Neural cell (in vitro differentiated cells): ENCODE measurements at regions not wholly inside any gene's neighbourhood (a gene's known extent, or its start where the extent isn't known, plus 50 kb on each side); places are given as distances from the start of the nearest gene placed in this dataset.
"Not testable (repeated sequence)": the region's sequence is repeated elsewhere in the genome, so short reads cannot be mapped to it uniquely, and the experiment has no call there.

Source experiments
- H2AFZ ChIP-seq: fragments of 200-600, 300-800 bp; sonication (generic), shearing (Covaris generic); 2 replicates; pipeline ENCODE4 v1.6.0; 2014; ENCODE audit warnings: low read depth, mild to moderate bottlenecking, antibody characterized with exemption, low read length, moderate library complexity
- H3F3A ChIP-seq: fragments of 200-600 bp; shearing (Covaris generic); 2 replicates; pipeline ENCODE4 v1.6.1; 2016; ENCODE audit warnings: mild to moderate bottlenecking, moderate library complexity, mixed read lengths, antibody characterized with exemption, low read length; ENCODE audit not compliant: insufficient read depth, poor library complexity, severe bottlenecking
- H3K27ac ChIP-seq: fragments of 200-600, 300-800 bp; sonication (generic), shearing (Covaris generic); 2 replicates; pipeline ENCODE4 v1.5.1; 2014; ENCODE audit warnings: mild to moderate bottlenecking, low read length, moderate library complexity
- H3K27me3 ChIP-seq: fragments of 300-800, 200-600 bp; sonication (generic), shearing (Covaris generic); 2 replicates; pipeline ENCODE4 v1.6.0; 2014; ENCODE audit warnings: mild to moderate bottlenecking, low read depth, low read length, moderate library complexity; ENCODE audit not compliant: insufficient read depth
- H3K36me3 ChIP-seq: fragments of 300-800, 200-600 bp; sonication (generic), shearing (Covaris generic); 2 replicates; pipeline ENCODE4 v1.5.1; 2014; ENCODE audit warnings: mild to moderate bottlenecking, antibody characterized with exemption, low read length, moderate library complexity; ENCODE audit not compliant: insufficient read depth
- H3K4me2 ChIP-seq: fragments of 300-800, 200-600 bp; sonication (generic), shearing (Covaris generic); 2 replicates; pipeline ENCODE4 v1.6.0; 2014; ENCODE audit warnings: mild to moderate bottlenecking, low read length
- H3K4me3 ChIP-seq: fragments of 300-800, 200-600 bp; sonication (generic), shearing (Covaris generic); 2 replicates; pipeline ENCODE4 v1.5.1; 2014; ENCODE audit warnings: mild to moderate bottlenecking, low read length, moderate library complexity
- H3K79me2 ChIP-seq: fragments of 200-600 bp; shearing (Covaris generic); replicated peaks from 2 replicates; pipeline ENCODE4 v1.6.0; 2014; ENCODE audit warnings: mild to moderate bottlenecking, low read length, moderate library complexity; ENCODE audit not compliant: insufficient read depth
- H3K9ac ChIP-seq: fragments of 300-800, 200-600 bp; sonication (generic), shearing (Covaris generic); 2 replicates; pipeline ENCODE4 v1.6.1; 2016; ENCODE audit warnings: mild to moderate bottlenecking, low read length, mixed read lengths
- H3K9me2 ChIP-seq: fragments of 200-600 bp; shearing (Covaris generic); 2 replicates; pipeline ENCODE4 v1.6.1; 2016; ENCODE audit warnings: mild to moderate bottlenecking, low read length, mixed read lengths; ENCODE audit not compliant: insufficient read depth
- H3K9me3 ChIP-seq: fragments of 200-600, 300-800 bp; sonication (generic), shearing (Covaris generic); 2 replicates; pipeline ENCODE4 v1.6.1; 2016; ENCODE audit warnings: mild to moderate bottlenecking, mixed run types, low read length, moderate library complexity, mixed read lengths
- H4K20me1 ChIP-seq: fragments of 200-600 bp; shearing (Covaris generic); 2 replicates; pipeline ENCODE4 v1.6.1; 2016; ENCODE audit warnings: mild to moderate bottlenecking, mixed run types; ENCODE audit not compliant: insufficient read depth
- EP300 ChIP-seq: fragments of 450-650 bp; conservative IDR thresholded peaks from 2 replicates; pipeline ENCODE4 v1.6.1; 2014; ENCODE audit warnings: antibody characterized with exemption, mild to moderate bottlenecking, moderate library complexity; ENCODE audit not compliant: poor library complexity, severe bottlenecking
- EZH2 ChIP-seq: fragments of 200-600, 300-800 bp; shearing (Covaris generic), sonication (generic); IDR thresholded peaks from 2 replicates; pipeline ENCODE4 v1.6.1; 2014; ENCODE audit warnings: antibody characterized with exemption, low read length, borderline replicate concordance, mild to moderate bottlenecking; ENCODE audit not compliant: insufficient read depth, poor library complexity, severe bottlenecking
- MXI1 ChIP-seq: fragments of 450-650 bp; conservative IDR thresholded peaks from 2 replicates; pipeline ENCODE4 v1.6.1; 2014; ENCODE audit warnings: antibody characterized with exemption, mild to moderate bottlenecking; ENCODE audit not compliant: poor library complexity, severe bottlenecking
- POLR2AphosphoS5 ChIP-seq: IDR thresholded peaks from 2 replicates; pipeline ENCODE4 v1.6.1; 2012
- RAD21 ChIP-seq: fragments of 450-650 bp; conservative IDR thresholded peaks from 2 replicates; pipeline ENCODE4 v1.6.1; 2014; ENCODE audit warnings: antibody characterized with exemption, mild to moderate bottlenecking, moderate library complexity
- SMC3 ChIP-seq: fragments of 450-650 bp; conservative IDR thresholded peaks from 2 replicates; pipeline ENCODE4 v1.6.1; 2014; ENCODE audit warnings: antibody characterized with exemption, mild to moderate bottlenecking, moderate library complexity; ENCODE audit not compliant: poor library complexity
- TAF1 ChIP-seq: IDR thresholded peaks from 2 replicates; pipeline ENCODE4 v1.6.1; 2012; ENCODE audit warnings: low read depth
- TF ChIP-seq, protein P1 (sequence below): IDR thresholded peaks from 2 replicates; pipeline ENCODE4 v1.6.1; 2012; ENCODE audit warnings: borderline replicate concordance
- TF ChIP-seq, protein P2 (sequence below): fragments of 450-650 bp; IDR thresholded peaks from 2 replicates; pipeline ENCODE4 v1.5.1; 2014; ENCODE audit warnings: antibody characterized with exemption, mild to moderate bottlenecking, moderate library complexity; ENCODE audit not compliant: poor library complexity, severe bottlenecking

DNA sequence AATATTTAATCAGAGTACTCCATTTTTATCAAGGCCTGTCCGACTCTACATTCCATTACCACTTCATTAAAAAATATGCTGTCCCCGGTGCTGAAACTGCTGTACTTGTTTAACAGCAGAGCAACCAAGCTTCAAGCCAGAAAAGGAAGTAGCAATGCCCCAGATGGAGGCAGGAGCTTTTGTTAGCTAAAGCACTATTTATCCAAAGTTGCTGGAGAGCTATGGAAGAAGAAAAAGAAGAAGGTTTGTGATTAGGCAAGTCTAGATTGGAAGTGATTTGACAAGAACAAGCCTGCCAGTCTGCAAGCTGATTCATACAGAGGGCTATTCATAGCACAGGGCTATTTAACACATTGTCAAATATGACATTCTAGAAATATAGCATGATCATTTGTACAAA is 160.9 kb upstream of the SPTLC3 start:
- Histone ChIP-seq H3K4me2 (no peak overlapping the region), H3K9me2 (no peaks in the 10 kb centered on the region), H3K9ac (no peak overlapping the region), H3K79me2 (no peaks in the 10 kb centered on the region), H4K20me1 (no peaks in the 10 kb centered on the region), H3K36me3 (no peaks in the 10 kb centered on the region), H2AFZ (no peak overlapping the region), H3K27ac (no peak overlapping the region), H3F3A (no peaks in the 10 kb centered on the region), H3K4me3 (no peak overlapping the region), H3K9me3 (no peaks in the 10 kb centered on the region), H3K27me3 (no peaks in the 10 kb centered on the region)
- TF ChIP-seq MXI1: no peak
- TF ChIP-seq EP300: peak; percentile 56

DNA sequence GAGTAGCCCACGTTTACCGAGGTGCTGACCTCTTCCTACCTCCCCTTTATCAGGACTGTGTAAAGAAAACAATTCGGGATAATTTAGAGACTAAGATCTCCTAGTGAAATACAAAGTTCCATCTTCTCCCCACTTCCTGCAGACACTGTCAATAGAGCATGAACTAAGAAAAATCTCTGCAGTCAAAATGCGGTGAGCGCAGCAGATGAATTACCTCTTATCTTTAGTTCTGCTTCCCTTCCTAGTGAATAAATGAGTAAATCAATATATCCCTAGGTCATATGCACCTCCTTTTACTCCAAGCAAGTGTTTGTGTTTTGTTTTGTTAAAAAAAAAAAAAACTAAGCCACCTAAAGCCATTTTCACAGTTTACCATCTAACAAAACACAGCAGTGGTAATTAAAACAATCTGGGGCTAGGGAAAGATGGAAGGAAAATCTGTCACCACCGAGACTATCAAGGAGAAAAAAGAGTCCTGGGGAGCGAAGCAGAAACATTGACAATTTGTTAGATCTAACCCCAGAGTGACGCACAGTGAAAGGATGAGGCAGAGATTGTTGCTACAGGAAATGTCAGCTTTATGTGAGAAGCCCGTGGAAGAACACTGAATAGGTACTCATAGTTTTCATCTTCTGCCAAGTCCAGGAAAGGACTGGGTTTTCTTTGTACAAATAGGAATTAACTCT is 159.4 kb upstream of the SPTLC3 start:
- peak overlapping the region; percentile 37 for H3K27ac ChIP-seq
- no peak overlapping the region for H3K9ac ChIP-seq
- H3K27me3 ChIP-seq: no peaks in the 10 kb centered on the region
- peak overlapping the region; percentile 45 for H3K4me2 ChIP-seq
- H3K36me3 ChIP-seq: no peaks in the 10 kb centered on the region
- no peaks in the 10 kb centered on the region for H3F3A ChIP-seq
- no peaks in the 10 kb centered on the region for H3K9me2 ChIP-seq
- no peaks in the 10 kb centered on the region for H3K9me3 ChIP-seq
- no peaks in the 10 kb centered on the region for H4K20me1 ChIP-seq
- no peaks in the 10 kb centered on the region for H3K79me2 ChIP-seq
- TF ChIP-seq EZH2 (no peak), POLR2AphosphoS5 (peak; percentile 28), TAF1 (no peak), SMC3 (no peak), EP300 (peak; percentile 51)
- H2AFZ ChIP-seq: no peak overlapping the region
- peak overlapping the region; percentile 34 for H3K4me3 ChIP-seq

DNA sequence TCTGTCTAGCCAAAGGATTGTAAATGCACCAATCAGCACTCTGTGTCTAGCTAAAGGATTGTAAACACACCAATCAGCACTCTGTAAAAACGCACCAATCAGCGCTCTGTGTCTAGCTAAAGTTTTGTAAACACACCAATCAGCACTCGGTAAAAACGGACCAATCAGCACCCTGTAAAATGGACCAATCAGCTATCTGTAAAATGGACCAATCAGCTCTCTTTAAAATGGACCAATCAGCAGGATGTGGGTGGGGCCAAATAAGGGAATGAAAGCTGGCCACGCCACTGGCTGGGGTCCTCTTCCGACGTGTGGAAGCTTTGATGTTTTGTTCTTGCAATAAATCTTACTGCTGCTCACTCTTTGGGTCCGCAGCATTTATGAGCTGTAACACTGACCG is 151.1 kb upstream of the SPTLC3 start:
- not testable (repeated sequence) for H2AFZ ChIP-seq, H3K36me3 ChIP-seq, H3K4me2 ChIP-seq, H3F3A ChIP-seq, H3K4me3 ChIP-seq, H3K9me3 ChIP-seq, H3K9me2 ChIP-seq, H3K27me3 ChIP-seq, H3K79me2 ChIP-seq, H3K27ac ChIP-seq, H3K9ac ChIP-seq, H4K20me1 ChIP-seq

DNA sequence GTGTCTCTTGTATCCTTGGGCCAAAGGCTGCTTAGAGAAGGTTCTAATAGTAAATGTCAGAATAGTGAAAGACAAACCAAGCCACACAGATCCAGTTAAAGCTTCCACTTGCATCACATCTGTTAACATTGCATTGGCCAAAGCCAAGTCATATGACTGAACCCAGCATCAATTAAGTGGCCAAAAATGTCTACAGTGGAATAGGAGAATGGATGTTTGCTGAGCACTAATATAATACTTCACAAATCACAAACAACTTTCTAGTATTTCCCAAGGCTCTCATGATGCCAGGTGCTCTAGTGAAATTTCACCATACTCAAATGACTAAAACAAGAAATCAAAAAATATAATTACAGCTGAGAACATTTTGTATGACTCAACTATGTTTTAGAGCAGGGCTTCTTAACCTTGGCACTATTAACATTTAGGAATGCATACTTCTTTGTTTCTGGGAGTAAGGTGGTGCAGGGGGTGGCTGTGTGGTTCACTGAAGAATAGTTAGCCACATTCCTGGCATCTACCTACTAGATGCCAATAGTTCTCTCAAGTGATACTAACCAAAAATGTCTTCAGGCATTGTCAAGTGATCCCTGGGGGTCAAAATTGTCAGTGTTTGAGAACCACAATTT is 148.0 kb upstream of the SPTLC3 start:
- TF ChIP-seq, protein P1, sequence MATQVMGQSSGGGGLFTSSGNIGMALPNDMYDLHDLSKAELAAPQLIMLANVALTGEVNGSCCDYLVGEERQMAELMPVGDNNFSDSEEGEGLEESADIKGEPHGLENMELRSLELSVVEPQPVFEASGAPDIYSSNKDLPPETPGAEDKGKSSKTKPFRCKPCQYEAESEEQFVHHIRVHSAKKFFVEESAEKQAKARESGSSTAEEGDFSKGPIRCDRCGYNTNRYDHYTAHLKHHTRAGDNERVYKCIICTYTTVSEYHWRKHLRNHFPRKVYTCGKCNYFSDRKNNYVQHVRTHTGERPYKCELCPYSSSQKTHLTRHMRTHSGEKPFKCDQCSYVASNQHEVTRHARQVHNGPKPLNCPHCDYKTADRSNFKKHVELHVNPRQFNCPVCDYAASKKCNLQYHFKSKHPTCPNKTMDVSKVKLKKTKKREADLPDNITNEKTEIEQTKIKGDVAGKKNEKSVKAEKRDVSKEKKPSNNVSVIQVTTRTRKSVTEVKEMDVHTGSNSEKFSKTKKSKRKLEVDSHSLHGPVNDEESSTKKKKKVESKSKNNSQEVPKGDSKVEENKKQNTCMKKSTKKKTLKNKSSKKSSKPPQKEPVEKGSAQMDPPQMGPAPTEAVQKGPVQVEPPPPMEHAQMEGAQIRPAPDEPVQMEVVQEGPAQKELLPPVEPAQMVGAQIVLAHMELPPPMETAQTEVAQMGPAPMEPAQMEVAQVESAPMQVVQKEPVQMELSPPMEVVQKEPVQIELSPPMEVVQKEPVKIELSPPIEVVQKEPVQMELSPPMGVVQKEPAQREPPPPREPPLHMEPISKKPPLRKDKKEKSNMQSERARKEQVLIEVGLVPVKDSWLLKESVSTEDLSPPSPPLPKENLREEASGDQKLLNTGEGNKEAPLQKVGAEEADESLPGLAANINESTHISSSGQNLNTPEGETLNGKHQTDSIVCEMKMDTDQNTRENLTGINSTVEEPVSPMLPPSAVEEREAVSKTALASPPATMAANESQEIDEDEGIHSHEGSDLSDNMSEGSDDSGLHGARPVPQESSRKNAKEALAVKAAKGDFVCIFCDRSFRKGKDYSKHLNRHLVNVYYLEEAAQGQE: no peak
- TF ChIP-seq TAF1 (no peak), EZH2 (no peak), SMC3 (no peak), EP300 (no peak), POLR2AphosphoS5 (no peak), MXI1 (no peak), RAD21 (no peak)
- TF ChIP-seq, protein P2, sequence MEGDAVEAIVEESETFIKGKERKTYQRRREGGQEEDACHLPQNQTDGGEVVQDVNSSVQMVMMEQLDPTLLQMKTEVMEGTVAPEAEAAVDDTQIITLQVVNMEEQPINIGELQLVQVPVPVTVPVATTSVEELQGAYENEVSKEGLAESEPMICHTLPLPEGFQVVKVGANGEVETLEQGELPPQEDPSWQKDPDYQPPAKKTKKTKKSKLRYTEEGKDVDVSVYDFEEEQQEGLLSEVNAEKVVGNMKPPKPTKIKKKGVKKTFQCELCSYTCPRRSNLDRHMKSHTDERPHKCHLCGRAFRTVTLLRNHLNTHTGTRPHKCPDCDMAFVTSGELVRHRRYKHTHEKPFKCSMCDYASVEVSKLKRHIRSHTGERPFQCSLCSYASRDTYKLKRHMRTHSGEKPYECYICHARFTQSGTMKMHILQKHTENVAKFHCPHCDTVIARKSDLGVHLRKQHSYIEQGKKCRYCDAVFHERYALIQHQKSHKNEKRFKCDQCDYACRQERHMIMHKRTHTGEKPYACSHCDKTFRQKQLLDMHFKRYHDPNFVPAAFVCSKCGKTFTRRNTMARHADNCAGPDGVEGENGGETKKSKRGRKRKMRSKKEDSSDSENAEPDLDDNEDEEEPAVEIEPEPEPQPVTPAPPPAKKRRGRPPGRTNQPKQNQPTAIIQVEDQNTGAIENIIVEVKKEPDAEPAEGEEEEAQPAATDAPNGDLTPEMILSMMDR: no peak
- H3F3A ChIP-seq: no peaks in the 10 kb centered on the region
- no peak overlapping the region for H3K9ac ChIP-seq
- no peak overlapping the region for H3K4me2 ChIP-seq
- no peak overlapping the region for H3K4me3 ChIP-seq
- no peaks in the 10 kb centered on the region for H3K9me2 ChIP-seq
- H3K36me3 ChIP-seq: no peaks in the 10 kb centered on the region
- no peaks in the 10 kb centered on the region for H3K79me2 ChIP-seq
- H2AFZ ChIP-seq: no peak overlapping the region
- H3K27me3 ChIP-seq: no peaks in the 10 kb centered on the region
- no peaks in the 10 kb centered on the region for H3K9me3 ChIP-seq
- no peaks in the 10 kb centered on the region for H4K20me1 ChIP-seq
- H3K27ac ChIP-seq: no peak overlapping the region
